Neuronal stem cell (in vitro differentiated cells): ENCODE measurements at regions not wholly inside any gene's neighbourhood (a gene's known extent, or its start where the extent isn't known, plus 50 kb on each side); places are given as distances from the start of the nearest gene placed in this dataset. TPM values are rescaled to one million over a fixed set of nuclear protein-coding genes. Genes with fewer than 3 reads are reported as not detected.

Source experiments
- DNase-seq: peaks from one replicate; pipeline ENCODE4 v3.0.0-alpha.2; 2013; ENCODE audit warnings: low spot score
- H2AFZ ChIP-seq: one replicate; pipeline ENCODE4 v1.6.1; 2013; ENCODE audit warnings: mild to moderate bottlenecking, low read length, inconsistent platforms
- H2AK5ac ChIP-seq: 2 replicates; pipeline ENCODE4 v1.6.1; 2013; ENCODE audit warnings: low read depth, mild to moderate bottlenecking, inconsistent platforms, low read length, moderate library complexity, mixed read lengths
- H2BK120ac ChIP-seq: 2 replicates; pipeline ENCODE4 v1.6.1; 2013; ENCODE audit warnings: low read depth, mild to moderate bottlenecking, inconsistent platforms, low read length, moderate library complexity, mixed read lengths
- H2BK12ac ChIP-seq: one replicate; pipeline ENCODE4 v1.6.1; 2013; ENCODE audit warnings: low read length, inconsistent platforms
- H2BK15ac ChIP-seq: 2 replicates; pipeline ENCODE4 v1.6.1; 2013; ENCODE audit warnings: mild to moderate bottlenecking, low read length, inconsistent platforms, mixed read lengths
- H2BK5ac ChIP-seq: one replicate; pipeline ENCODE4 v1.6.1; 2013; ENCODE audit warnings: inconsistent platforms, mild to moderate bottlenecking, low read length, moderate library complexity
- H3K14ac ChIP-seq: one replicate; pipeline ENCODE4 v1.6.1; 2013; ENCODE audit warnings: low read length, inconsistent platforms
- H3K18ac ChIP-seq: 2 replicates; pipeline ENCODE4 v1.6.1; 2013; ENCODE audit warnings: low read length, inconsistent platforms
- H3K23ac ChIP-seq: 2 replicates; pipeline ENCODE4 v1.6.1; 2013; ENCODE audit warnings: low read depth, mild to moderate bottlenecking, mixed read lengths, low read length, inconsistent platforms; ENCODE audit not compliant: poor library complexity
- H3K27ac ChIP-seq: replicated peaks from 3 replicates; pipeline ENCODE4 v1.5.1; 2013; ENCODE audit warnings: low read length, inconsistent platforms
- H3K27me3 ChIP-seq, 3 experiments: 2 replicates each; pipeline ENCODE4 v1.6.1; 2013; ENCODE audit warnings: low read length in 3 of 3, mild to moderate bottlenecking in 2 of 3, inconsistent platforms in 1 of 3, low read depth in 1 of 3, mixed read lengths in 1 of 3, moderate library complexity in 1 of 3; ENCODE audit not compliant: control insufficient read depth in 3 of 3, insufficient read depth in 3 of 3
- H3K36me3 ChIP-seq, 2 donors: replicated peaks in 1 of 2; 2 replicates each; pipeline ENCODE4 v1.6.1; 2013; ENCODE audit warnings: low read length in 2 of 2; ENCODE audit not compliant: control insufficient read depth in 2 of 2, insufficient read depth in 2 of 2
- H3K4ac ChIP-seq: 2 replicates; pipeline ENCODE4 v1.6.1; 2013; ENCODE audit warnings: inconsistent platforms, mild to moderate bottlenecking, low read length, moderate library complexity
- H3K4me1 ChIP-seq, 2 donors: 1 replicate in 1 of 2; 2 replicates in 1 of 2; pipeline ENCODE4 v1.6.1; 2013; ENCODE audit warnings: low read length in 2 of 2, low read depth in 1 of 2; ENCODE audit not compliant: control insufficient read depth in 2 of 2, insufficient read depth in 1 of 2
- H3K4me2 ChIP-seq: one replicate; pipeline ENCODE4 v1.6.1; 2013; ENCODE audit warnings: mild to moderate bottlenecking, low read length, inconsistent platforms; ENCODE audit not compliant: insufficient read depth, poor library complexity, severe bottlenecking
- H3K4me3 ChIP-seq, 2 donors: 2 replicates each; pipeline ENCODE4 v1.5.1; 2013; ENCODE audit warnings: low read length in 2 of 2, mild to moderate bottlenecking in 2 of 2, inconsistent platforms in 1 of 2, moderate library complexity in 1 of 2
- H3K79me1 ChIP-seq: one replicate; pipeline ENCODE4 v1.6.1; 2013; ENCODE audit warnings: low read depth, mild to moderate bottlenecking, inconsistent platforms, low read length, moderate library complexity
- H3K9ac ChIP-seq: one replicate; pipeline ENCODE4 v1.6.1; 2013; ENCODE audit warnings: mild to moderate bottlenecking, low read depth, low read length, inconsistent platforms; ENCODE audit not compliant: poor library complexity
- H3K9me3 ChIP-seq, 2 donors: replicated peaks in 1 of 2; 2 replicates each; pipeline versions ENCODE3 to v1.6.1; 2013; ENCODE audit warnings: low read length in 2 of 2, mild to moderate bottlenecking in 2 of 2, inconsistent platforms in 1 of 2, low read depth in 1 of 2, mixed read lengths in 1 of 2, moderate library complexity in 1 of 2; ENCODE audit not compliant: control insufficient read depth in 2 of 2, insufficient read depth in 1 of 2
- H4K8ac ChIP-seq: one replicate; pipeline ENCODE4 v1.6.1; 2013; ENCODE audit warnings: low read depth, mild to moderate bottlenecking, inconsistent platforms, low read length, moderate library complexity
- H4K91ac ChIP-seq: one replicate; pipeline ENCODE4 v1.6.1; 2013; ENCODE audit warnings: low read length, low read depth, mild to moderate bottlenecking, inconsistent platforms; ENCODE audit not compliant: poor library complexity
- WGBS, 2 donors: extraction: QIAGEN DNeasy Blood & Tissue Kit; methylation state at CpG; one replicate each; pipeline ENCODE4 v1.1.7; 2013; ENCODE audit warnings: missing lambda C conversion rate in 2 of 2, mixed read lengths in 1 of 2; ENCODE audit not compliant: insufficient read length in 2 of 2, insufficient replicate concordance in 1 of 2; ENCODE audit errors: extremely low coverage in 2 of 2; 5-methylcytosine and 5-hydroxymethylcytosine counted together
- small RNA-seq: library from polyadenylated mRNA; stranded (forward); fragments of <200 nt; extraction: miRNeasy Mini kit (QIAGEN cat#:217004); gene quantifications from one replicate; pipeline ENCODE3, GENCODE V24; 2013; ENCODE audit not compliant: insufficient read depth

- Histone ChIP-seq H3K4me2 (no peak overlapping the region), H3K23ac (no peak overlapping the region), H4K8ac (no peak overlapping the region), H3K27me3 (no peaks in the 10 kb centered on the region), H3K4ac (no peak overlapping the region), H3K9ac (no peak overlapping the region), H2BK5ac (no peak overlapping the region), H3K27ac (no peak overlapping the region), H2BK15ac (no peak overlapping the region), H2AFZ (no peak overlapping the region), H4K91ac (no peak overlapping the region), H3K9me3 (no peaks in the 10 kb centered on the region), H3K18ac (no peak overlapping the region), H2AK5ac (no peak overlapping the region), H3K79me1 (no peaks in the 10 kb centered on the region), H3K4me1 (peaks cover 0 to 3% of the 10 kb centered on the region in 2 donors), H3K4me3 (no peak overlapping the region), H3K36me3 (no peaks in the 10 kb centered on the region), H3K14ac (no peak overlapping the region), H2BK12ac (no peak overlapping the region), H2BK120ac (no peak overlapping the region)
- WGBS, 2 donors, result no CpG with 5 or more reads among the region's 3 CpGs
- no peak for DNase-seq
Observed at GRCh38 chr6:51554029-51554428, 533.4 kb downstream of the PKHD1 start.

- H3K4me3 ChIP-seq, result no peak overlapping the region
- H3K14ac ChIP-seq, result no peak overlapping the region
- H3K27me3 ChIP-seq, result no peaks in the 10 kb centered on the region
- no peak overlapping the region for H3K27ac ChIP-seq
- H4K91ac ChIP-seq, result no peak overlapping the region
- no peak for DNase-seq
- no peak overlapping the region for H3K23ac ChIP-seq
- no peaks in the 10 kb centered on the region for H3K79me1 ChIP-seq
- no peak overlapping the region for H3K9ac ChIP-seq
- no peak overlapping the region for H4K8ac ChIP-seq
- H2AFZ ChIP-seq, result no peak overlapping the region
- H2BK15ac ChIP-seq, result no peak overlapping the region
- H3K4ac ChIP-seq, result no peak overlapping the region
- no peak overlapping the region for H2BK12ac ChIP-seq
- H2BK120ac ChIP-seq, result no peak overlapping the region
- no CpG with 5 or more reads among the region's 2 CpGs for WGBS, 2 donors
- no peak overlapping the region for H3K4me2 ChIP-seq
- H3K36me3 ChIP-seq, result no peaks in the 10 kb centered on the region
- H3K9me3 ChIP-seq, result no peaks in the 10 kb centered on the region
- H2AK5ac ChIP-seq, result no peak overlapping the region
- H2BK5ac ChIP-seq, result no peak overlapping the region
- H3K4me1 ChIP-seq, result peaks cover 0 to under 1% of the 10 kb centered on the region in 2 donors
- H3K18ac ChIP-seq, result no peak overlapping the region
Observed at GRCh38 chr6:51559059-51559458, 528.4 kb downstream of the PKHD1 start.

GRCh38 chr6:51562198-51562597 lies 525.2 kb downstream of the PKHD1 start:
- Histone ChIP-seq H3K36me3 (no peaks in the 10 kb centered on the region), H4K91ac (no peak overlapping the region), H3K79me1 (no peaks in the 10 kb centered on the region), H2AK5ac (no peak overlapping the region), H3K9me3 (no peaks in the 10 kb centered on the region), H3K27ac (no peak overlapping the region), H4K8ac (no peak overlapping the region), H3K4ac (no peak overlapping the region), H3K9ac (no peak overlapping the region), H3K14ac (no peak overlapping the region), H2BK120ac (no peak overlapping the region), H3K27me3 (no peaks in the 10 kb centered on the region), H3K4me1 (no peaks in the 10 kb centered on the region), H3K4me3 (no peak overlapping the region), H2AFZ (no peak overlapping the region), H3K23ac (no peak overlapping the region), H2BK12ac (no peak overlapping the region), H3K4me2 (no peak overlapping the region), H2BK5ac (no peak overlapping the region), H3K18ac (no peak overlapping the region), H2BK15ac (no peak overlapping the region)
- WGBS, 2 donors, result no CpG with 5 or more reads among the region's 1 CpG
- DNase-seq, result no peak

Small RNAs in the stretch of these regions (small RNA-seq; reads per million reads assigned to genes)
- not detected for gene RF00572
